Stimulated activated CD4-positive, alpha-beta T cell treated with anti-CD3 and anti-CD28 coated beads, TNF-alpha, amount 100 ng/mL, for 1 hour (primary cell): ENCODE measurements at regions not wholly inside any gene's neighbourhood (a gene's known extent, or its start where the extent isn't known, plus 50 kb on each side); places are given as distances from the start of the nearest gene placed in this dataset.
"Not testable (repeated sequence)": the region's sequence is repeated elsewhere in the genome, so short reads cannot be mapped to it uniquely, and the experiment has no call there.

ENCODE experiments used
- DNase-seq, 3 donors: peaks; one replicate each; pipeline ENCODE4 v3.0.0-alpha.2; 2020; ENCODE audit warnings: low read depth in 3 of 3, low spot score in 1 of 3

- DNase-seq, result no peak
These were observed 529.0 kb downstream of the TBC1D32 start for GRCh38 chr6:120805276-120805675.

DNA sequence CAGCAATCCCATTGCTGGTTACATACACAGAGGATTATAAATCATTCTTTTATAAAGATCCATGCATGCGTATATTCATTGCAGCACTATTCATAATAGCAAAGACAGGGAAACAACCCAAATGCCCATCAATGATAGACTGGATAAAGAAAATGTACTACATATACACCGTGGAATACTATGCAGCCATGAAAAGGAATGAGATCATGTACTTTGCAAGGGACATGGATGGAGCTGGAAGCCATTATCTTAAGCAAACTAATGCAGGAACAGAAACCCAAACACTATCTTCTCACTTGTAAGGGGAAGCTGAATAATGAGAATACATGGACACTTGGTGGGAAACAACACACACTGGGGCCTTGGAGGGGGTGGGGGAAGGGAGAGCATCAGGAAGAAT lies 529.7 kb downstream of the TBC1D32 start:
- DNase-seq, result no peak

- no peak for DNase-seq
These were observed 547.6 kb downstream of the TBC1D32 start for GRCh38 chr6:120786682-120787081.

- no peak for DNase-seq
These were observed 548.0 kb downstream of the TBC1D32 start for GRCh38 chr6:120786256-120786655.

- no peak for DNase-seq
These were observed 548.7 kb downstream of the TBC1D32 start for GRCh38 chr6:120785459-120786086.

DNA sequence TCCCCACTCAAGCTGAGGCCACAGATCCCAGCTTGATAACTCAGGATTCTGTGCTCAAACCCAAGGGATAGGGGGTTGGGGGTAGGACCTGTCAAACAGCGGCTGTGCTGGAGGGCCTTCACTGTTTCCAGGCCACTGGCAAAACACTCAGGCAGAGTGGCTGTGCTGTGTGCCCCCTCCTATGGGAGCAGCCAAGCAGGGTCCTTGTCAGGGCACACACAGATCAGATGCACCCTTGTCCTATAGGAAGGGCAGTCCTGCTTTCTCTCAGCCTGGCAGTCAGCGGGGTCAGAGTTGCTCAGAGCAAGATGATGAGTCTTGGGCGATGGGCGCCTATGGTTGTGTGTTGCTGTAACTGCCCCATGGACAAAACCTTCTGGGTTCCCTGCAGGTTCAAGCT lies 554.8 kb downstream of the TBC1D32 start:
- no peak for DNase-seq

- no peak for DNase-seq
These were observed 558.6 kb downstream of the TBC1D32 start for GRCh38 chr6:120775698-120776097.

DNA sequence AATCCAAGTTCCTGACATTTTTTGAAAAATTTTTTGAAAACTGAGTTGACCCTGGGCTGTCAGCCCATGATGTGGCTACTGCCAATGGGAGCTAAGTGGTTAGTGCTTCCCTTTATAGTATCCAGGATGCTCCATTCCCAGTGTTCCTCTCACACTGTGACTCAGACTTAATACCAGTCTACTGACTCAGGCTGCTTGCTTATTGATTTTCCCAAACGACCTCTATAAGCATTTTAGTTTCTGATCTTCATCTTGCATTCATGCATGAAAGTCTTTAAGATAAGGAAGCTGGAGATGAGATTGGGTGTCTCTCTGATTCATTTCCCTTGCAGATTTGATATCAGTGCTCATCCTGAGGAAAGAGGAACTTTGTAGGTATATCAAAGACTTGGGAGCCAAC lies 560.0 kb downstream of the TBC1D32 start:
- no peak for DNase-seq

DNA sequence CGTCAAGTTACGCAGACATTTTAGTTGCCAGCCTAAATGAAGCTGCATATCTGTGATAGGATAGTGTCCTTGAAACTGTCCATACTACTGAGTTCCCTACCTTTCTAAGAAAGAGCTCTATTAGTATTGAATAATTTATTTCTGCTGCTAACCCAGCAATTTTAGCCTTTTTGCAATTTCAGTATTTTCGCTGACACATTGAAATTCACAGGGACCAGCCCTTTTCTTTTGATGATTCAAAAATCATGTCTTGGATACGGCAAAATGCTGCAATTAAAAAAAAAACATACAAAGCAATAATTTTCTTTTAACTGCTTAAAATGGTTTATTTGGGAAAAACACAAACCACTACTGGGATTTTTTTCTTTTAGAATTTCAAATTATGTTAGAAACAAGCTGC lies 563.3 kb downstream of the TBC1D32 start:
- no peak for DNase-seq

DNA sequence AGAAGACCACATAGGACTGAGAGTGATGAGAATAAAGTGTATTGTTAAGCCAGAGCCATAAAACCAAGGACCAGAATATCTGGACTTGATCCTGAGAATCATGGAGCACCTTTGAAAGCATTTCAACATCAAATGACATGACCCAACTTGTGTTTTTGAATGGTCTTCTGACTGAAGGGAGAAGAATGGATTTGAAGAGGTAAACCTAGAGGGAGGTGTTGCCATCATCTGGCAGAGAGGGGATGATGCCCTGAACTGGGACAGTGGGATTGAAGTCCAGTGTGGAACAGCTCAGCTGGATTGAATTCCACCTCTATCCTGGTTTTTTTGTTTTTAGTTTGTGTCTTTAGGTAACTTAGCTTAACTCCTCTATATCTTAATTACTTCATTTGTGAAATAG lies 570.0 kb downstream of the TBC1D32 start:
- no peak for DNase-seq

GRCh38 chr6:120759570-120759969 lies 574.7 kb downstream of the TBC1D32 start:
- DNase-seq, result no peak

GRCh38 chr6:120748574-120748973 lies 585.7 kb downstream of the TBC1D32 start:
- not testable (repeated sequence) for DNase-seq

- no peak for DNase-seq
These were observed 597.5 kb downstream of the TBC1D32 start for GRCh38 chr6:120736740-120737139.

DNA sequence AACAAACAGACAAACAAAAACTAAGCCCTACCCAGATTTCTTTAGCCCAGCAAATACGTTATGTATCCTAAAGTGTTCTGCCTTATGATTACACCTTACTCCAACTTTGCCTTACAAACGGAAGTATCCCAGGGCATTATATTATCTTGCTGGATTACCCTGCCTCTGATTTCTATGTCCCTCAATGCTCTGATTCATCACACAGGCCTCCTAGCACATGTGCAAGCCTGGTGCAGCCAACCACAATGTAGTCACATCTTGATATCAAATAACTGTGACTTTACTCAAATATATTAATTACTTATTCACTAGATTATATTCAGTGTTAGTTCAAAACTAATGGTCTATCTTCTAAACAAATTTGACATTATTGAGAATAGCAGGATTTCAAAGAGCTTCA lies 598.6 kb downstream of the TBC1D32 start:
- DNase-seq, result no peak

DNA sequence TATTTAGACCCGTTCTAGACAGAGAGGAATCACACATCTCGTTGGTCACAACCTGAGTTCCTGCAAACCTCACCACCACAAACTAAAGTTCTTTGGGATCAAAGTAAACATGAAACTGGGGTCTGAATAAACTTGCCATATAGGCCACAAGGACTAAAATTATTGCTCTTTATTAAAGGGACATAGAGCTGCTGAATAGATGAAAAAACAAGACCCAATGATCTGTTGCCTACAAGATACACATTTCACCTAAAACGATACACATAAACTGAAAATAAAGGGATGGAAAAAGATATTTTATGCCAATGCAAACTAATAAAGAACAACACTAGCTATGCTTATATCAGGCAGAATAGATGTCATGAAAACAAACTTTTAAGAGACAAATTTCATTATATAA lies 623.0 kb downstream of the TBC1D32 start:
- no peak for DNase-seq

- DNase-seq, result no peak
These were observed 634.3 kb downstream of the TBC1D32 start for GRCh38 chr6:120700001-120700400.

GRCh38 chr6:120686492-120686891 lies 647.8 kb downstream of the TBC1D32 start:
- no peak for DNase-seq

GRCh38 chr6:120682145-120682544 lies 652.1 kb downstream of the TBC1D32 start:
- no peak for DNase-seq

DNA sequence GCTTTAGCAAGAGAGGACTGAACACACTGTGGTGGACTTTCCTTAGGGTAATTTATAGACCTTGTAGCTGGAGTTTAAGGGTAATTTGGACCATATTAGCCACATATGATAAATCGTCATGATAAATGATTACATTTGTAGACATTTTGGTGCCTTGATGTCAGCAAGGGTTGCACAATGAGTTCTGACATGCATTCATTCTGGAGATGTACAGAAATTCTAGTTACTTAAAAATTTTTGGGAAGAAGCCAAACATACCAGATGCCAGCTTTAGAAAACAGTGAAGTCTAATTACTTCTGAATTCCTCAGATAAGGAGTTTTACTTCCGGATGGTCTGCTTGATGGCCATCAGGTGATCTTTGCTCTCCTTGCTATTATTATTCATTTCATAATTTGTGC lies 653.1 kb downstream of the TBC1D32 start:
- DNase-seq, result no peak

- no peak for DNase-seq
These were observed 658.4 kb downstream of the TBC1D32 start for GRCh38 chr6:120675886-120676285.

DNA sequence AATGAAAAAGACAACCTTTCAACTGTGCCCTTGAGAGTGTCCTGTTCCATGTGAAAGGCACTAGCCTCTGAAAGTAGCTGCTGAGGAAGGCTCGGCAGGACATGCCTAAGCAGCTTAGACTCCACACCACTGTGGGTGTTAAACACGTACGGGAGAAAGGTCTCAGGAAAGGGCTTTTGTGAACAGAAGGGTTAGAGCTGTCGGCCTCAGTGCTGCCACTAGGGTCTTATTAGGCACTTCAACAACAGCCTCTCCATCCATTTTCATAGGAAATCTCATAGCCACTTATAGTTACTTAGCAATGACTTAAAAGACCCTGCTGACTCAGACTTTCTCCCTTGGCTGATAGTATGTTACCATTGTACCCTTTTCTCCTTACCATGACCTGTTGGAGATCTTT lies 662.8 kb downstream of the TBC1D32 start:
- no peak for DNase-seq

DNA sequence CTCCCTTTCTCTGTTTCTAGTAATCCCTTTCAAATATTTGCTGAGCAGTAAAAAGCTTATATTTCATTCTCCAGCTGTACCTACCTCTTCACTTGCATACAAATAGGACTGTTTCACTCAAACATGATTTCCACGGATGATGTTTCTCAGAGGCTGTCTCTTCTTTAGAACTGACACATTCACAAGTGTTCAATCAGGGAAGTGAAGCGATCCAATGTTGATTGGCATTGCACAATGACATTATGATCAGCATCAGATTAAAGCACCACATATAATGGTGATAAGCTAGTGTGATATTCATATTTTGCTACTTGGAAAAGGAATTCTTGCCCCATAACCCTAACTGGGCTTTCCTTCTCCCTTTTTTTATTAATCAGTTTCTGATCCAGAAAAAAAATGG lies 681.8 kb downstream of the TBC1D32 start:
- no peak for DNase-seq

- no peak for DNase-seq
These were observed 685.6 kb downstream of the TBC1D32 start for GRCh38 chr6:120648713-120649112.

DNA sequence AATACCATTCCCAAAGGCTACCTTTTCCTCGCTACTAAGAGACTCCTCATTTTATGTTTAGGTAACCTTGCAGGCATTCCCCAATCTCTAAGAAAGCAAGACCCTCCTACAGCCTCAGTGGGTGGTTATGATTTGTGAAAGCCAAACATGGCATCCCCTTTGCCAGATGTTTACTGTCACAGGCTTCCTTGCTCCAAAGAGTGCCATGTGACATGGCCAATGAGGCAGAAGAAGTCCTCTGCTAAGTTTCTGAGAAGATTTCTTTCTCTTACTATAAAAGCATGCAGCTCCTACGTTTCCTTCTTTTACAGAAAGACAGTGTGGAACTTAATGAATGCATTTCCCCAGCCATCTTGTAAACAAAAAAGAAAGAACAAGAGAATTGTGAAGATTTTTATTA lies 688.2 kb downstream of the TBC1D32 start:
- no peak for DNase-seq
